IMR-90 (cell line): ENCODE measurements at regions not wholly inside any gene's neighbourhood (a gene's known extent, or its start where the extent isn't known, plus 50 kb on each side); places are given as distances from the start of the nearest gene placed in this dataset.

Experiments used
- BHLHE40 ChIP-seq: fragments of 150-350 bp; IDR thresholded peaks from 2 replicates; pipeline ENCODE4 v1.6.1; 2016; ENCODE audit warnings: mild to moderate bottlenecking, low read depth, low read length
- POLR2A ChIP-seq: IDR thresholded peaks from 2 replicates; pipeline ENCODE4 v1.6.1; 2012; ENCODE audit warnings: mild to moderate bottlenecking, low read depth, low read length

- TF ChIP-seq POLR2A (no peak), BHLHE40 (no peak)
Observed at GRCh38 chr2:236994361-236994760, 91.3 kb upstream of the COPS8 start.
